ENCODE measurements at regions not wholly inside any gene's neighbourhood (a gene's known extent, or its start where the extent isn't known, plus 50 kb on each side); places are given as distances from the start of the nearest gene placed in this dataset.
A peak's percentile ranks its signal among the peaks of the same experiment; 100 is the strongest.
"Not testable (repeated sequence)": the region's sequence is repeated elsewhere in the genome, so short reads cannot be mapped to it uniquely, and the experiment has no call there.

- DNase-seq (ENCODE audit: low read depth in 2 of 2): no peak
Measured at GRCh38 chr3:27661797-27662196, 60.3 kb downstream of the EOMES start.

- DNase-seq (ENCODE audit: low read depth in 2 of 2): peak; percentile 60 to 67
Measured at GRCh38 chr3:27659279-27660021, 62.7 kb downstream of the EOMES start.

GRCh38 chr3:27658741-27659140, 63.4 kb downstream of the EOMES start:
- no peak for DNase-seq (ENCODE audit: low read depth in 2 of 2)

- DNase-seq (ENCODE audit: low read depth in 2 of 2): no peak
Measured at GRCh38 chr3:27657871-27658270, 64.3 kb downstream of the EOMES start.

GRCh38 chr3:27657404-27657803, 64.7 kb downstream of the EOMES start:
- DNase-seq (ENCODE audit: low read depth in 2 of 2): peak; percentile 12 to 57

GRCh38 chr3:27656790-27657189, 65.3 kb downstream of the EOMES start:
- no peak for DNase-seq (ENCODE audit: low read depth in 2 of 2)

GRCh38 chr3:27655547-27655946, 66.6 kb downstream of the EOMES start:
- DNase-seq (ENCODE audit: low read depth in 2 of 2): no peak

- no peak for DNase-seq (ENCODE audit: low read depth in 2 of 2)
Measured at GRCh38 chr3:27653803-27654558, 68.1 kb downstream of the EOMES start.

- DNase-seq (ENCODE audit: low read depth in 2 of 2): peak in 1 of 2 donors; percentile 18
Measured at GRCh38 chr3:27649277-27649676, 72.8 kb downstream of the EOMES start.

- DNase-seq (ENCODE audit: low read depth in 2 of 2): no peak
Measured at GRCh38 chr3:27646896-27647295, 75.2 kb downstream of the EOMES start.

GRCh38 chr3:27644941-27645340, 77.2 kb downstream of the EOMES start:
- no peak for DNase-seq (ENCODE audit: low read depth in 2 of 2)

GRCh38 chr3:27643355-27643754, 78.8 kb downstream of the EOMES start:
- DNase-seq (ENCODE audit: low read depth in 2 of 2): no peak

- no peak for DNase-seq (ENCODE audit: low read depth in 2 of 2)
Measured at GRCh38 chr3:27642796-27643195, 79.3 kb downstream of the EOMES start.

- DNase-seq (ENCODE audit: low read depth in 2 of 2): no peak
Measured at GRCh38 chr3:27641888-27642601, 80.1 kb downstream of the EOMES start.

GRCh38 chr3:27641271-27641800, 80.8 kb downstream of the EOMES start:
- DNase-seq (ENCODE audit: low read depth in 2 of 2): no peak

- DNase-seq (ENCODE audit: low read depth in 2 of 2): no peak
Measured at GRCh38 chr3:27639271-27639670, 82.9 kb downstream of the EOMES start.

GRCh38 chr3:27638594-27638993, 83.5 kb downstream of the EOMES start:
- DNase-seq (ENCODE audit: low read depth in 2 of 2): no peak

GRCh38 chr3:27637346-27637995, 84.7 kb downstream of the EOMES start:
- no peak for DNase-seq (ENCODE audit: low read depth in 2 of 2)

- DNase-seq (ENCODE audit: low read depth in 2 of 2): not testable (repeated sequence)
Measured at GRCh38 chr3:27635006-27635405, 87.1 kb downstream of the EOMES start.

GRCh38 chr3:27633224-27633545, 88.9 kb downstream of the EOMES start:
- DNase-seq (ENCODE audit: low read depth in 2 of 2): no peak

- peak; percentile 61 to 66 for DNase-seq (ENCODE audit: low read depth in 2 of 2)
Measured at GRCh38 chr3:27632431-27633223, 89.5 kb downstream of the EOMES start.
